NOMO-1 treated with dmso at 0.1 percent for 144 hours (cell line): ENCODE measurements at regions not wholly inside any gene's neighbourhood (a gene's known extent, or its start where the extent isn't known, plus 50 kb on each side); places are given as distances from the start of the nearest gene placed in this dataset.

Experiments used
- DNase-seq: peaks from one replicate; lab custom pipeline; 2025; ENCODE audit not compliant: unreplicated experiment; lab: John Stamatoyannopoulos, UW

DNA sequence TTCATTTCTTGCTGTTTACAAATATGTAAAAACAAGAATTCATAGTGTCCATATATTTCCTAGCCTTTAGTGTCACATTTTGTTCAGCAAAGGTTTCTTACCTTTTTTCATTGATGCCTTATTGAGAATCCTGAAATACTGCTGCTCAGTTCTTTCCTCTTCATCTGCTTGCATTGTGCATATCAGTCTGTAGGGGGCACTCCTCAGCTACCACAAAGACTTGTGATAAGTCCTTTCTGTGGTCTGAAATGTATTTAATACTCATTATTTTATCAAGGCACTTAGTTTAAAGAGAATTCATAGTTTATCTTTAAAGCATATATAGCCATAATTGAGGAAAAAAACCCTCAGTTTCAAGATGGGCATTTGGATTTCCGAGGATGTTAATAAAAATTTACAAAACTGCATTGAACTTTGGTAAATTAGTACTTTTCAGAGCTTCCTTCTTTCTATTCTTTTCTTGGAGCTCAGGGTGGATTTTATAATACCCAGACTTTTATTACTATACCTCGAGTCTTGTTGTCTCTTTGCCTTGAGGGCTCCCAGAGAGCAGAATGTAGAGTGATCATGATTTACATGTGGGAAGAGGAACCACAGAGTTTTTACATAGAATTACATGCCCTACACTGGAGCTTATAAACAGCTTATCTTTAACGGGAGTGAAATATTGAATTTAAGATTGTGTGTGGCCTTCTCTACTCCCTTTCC, 570.1 kb downstream of the PLCL1 start:
- DNase-seq: no peak

DNA sequence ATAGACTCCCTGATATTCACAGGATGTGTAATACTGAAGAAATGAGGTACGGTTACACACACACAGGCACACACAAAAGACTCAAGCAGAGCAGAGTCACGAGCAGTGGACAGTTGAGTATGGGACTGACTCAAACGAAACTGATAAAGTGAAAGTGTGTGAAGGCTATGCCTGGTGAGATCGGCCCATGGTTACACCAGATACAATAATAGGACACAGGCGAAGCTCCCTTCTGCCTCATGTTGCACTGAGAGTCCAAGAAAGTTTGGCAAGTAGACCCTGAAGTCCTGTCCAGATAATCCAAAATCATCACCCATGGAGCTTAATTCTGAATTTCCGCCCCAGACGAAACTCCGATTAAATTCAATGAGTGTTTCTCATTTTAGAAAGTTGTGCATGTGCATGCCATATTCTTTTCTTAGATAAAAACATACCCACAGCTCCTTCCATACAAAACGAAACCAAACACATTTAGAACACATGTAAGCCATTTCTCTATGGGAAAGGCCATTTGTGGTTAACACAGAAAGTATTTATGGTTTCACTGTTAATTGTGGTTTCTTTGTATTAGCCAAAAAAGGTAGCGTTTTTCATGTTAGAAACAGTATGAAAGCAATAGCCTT, 567.6 kb downstream of the PLCL1 start:
- peak; percentile 40 for DNase-seq

DNA sequence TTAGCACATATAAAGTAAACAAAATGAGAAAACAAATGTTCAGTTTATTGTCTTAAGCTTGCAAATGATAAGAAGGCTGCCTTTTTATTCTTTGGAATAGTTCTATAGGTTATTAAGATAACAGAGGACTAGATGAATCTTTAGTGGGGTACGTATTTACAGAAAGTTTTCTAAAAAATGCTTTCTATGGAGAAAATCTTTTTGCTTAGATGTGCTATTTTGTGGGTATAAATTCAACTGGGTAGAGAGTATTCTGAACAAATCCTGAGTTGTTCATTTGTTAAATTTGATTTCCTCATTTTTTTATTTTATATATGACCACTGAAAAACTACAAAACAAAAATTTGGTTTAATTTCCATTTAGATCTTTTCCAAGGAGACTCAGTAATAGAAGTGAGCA, 566.9 kb downstream of the PLCL1 start:
- DNase-seq: no peak

DNA sequence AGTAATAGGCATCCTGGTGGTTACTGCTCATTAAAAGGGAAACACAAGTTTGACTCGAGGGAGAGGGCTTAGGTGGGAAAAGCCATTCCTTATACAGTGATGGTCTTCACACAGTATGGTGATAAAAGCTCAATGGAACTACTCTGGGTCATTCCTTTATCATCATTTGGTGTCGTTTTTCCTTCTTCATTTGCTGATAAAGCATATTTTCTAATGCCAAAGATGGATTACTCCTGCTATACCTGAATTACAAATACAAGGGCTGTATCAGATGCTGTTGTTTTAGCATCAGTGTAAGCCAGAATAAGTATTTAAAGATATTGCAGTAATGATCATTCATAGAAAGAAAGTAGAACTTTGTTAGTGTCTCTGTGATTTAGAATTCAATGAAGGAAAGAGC, 563.7 kb downstream of the PLCL1 start:
- DNase-seq: no peak

DNA sequence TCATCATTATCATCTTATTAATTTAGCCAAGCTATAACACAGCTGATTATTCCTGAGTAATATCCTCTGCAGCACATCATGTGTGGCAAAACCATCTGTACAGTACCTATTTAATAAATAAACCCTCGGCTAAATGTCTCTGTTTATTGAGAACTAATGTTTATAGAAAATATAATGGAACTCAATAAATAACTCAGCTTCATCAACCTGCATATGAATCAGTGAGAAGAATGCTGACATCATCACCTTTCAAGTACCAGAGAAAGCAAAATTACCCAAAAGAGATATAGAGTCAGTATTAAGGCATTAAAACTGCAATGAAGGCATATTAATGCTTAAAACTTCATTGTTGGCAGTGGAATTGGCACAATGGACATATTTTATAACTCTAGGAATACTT, 558.3 kb downstream of the PLCL1 start:
- no peak for DNase-seq

DNA sequence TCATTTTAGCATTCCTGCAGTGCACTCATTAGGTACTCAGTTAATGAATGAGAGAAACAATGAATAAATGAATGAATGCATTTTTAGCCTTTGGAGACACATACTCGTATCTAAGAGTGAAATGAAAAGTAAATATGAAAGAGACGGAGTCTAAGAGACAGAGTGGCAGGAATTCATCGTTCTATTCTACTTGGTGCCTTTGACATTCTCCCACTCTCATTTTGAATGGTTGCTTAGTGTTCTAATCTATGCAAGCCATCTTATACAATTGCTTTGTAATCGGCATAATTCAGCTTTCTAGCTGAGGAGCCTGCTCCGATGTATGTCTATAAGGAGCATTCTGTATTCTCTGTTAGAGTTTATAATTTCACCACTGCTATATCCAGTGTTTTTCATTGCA, 554.9 kb downstream of the PLCL1 start:
- no peak for DNase-seq

DNA sequence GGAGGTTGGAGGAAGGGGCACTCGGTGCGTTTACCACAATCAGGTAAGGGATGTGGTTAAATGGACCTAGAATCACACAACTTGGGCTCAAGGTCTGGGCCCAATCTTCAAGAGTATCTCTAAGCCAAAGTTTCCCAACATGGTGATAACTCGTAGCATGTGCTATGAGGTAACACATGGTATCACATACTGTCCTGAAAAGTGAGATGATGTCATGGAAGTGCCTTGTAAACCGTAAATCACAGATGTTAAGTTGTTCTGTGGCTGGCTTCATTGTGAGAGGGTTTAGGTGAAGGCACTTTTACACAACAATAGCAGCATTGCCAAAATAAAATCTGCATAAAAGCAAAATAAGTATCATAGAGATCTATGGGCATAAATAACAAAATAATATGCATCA, 551.8 kb downstream of the PLCL1 start:
- no peak for DNase-seq

DNA sequence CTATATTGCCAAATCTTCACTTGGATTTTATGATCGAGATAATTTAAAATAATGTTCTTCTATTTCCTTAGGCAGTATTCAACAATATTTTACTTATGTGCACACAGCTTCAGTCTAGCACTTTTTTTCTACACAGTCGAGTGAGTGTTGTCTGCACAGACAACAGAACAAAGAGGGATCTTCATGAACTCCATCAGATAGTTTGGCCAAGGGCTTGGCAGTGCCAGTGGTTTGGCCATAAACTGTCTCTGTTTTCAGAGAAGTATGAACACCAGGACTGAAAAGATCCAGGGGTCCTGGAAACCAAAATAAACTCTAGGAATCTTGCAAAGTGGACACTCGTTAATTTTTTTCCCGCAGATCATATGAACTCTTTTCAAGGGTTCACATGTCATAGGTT, 547.3 kb downstream of the PLCL1 start:
- DNase-seq: no peak

DNA sequence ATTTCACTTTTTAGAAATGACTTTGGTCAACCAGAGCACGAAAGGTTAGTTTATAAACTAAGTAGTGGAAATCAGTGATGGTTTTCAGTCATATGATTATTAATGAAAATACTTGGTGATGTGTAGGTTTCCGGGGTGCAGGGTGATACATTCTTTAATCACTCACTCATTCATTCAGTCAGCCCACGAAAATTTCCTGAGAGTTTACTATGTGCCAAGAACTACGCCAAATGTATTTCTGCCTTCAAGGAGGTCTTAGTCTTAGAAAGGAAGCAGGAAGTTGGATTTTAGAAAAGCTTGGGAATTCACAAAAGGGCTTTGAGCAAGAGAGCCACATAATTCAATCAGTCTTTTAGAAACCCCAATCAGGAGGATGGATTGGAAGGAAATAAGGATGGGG, 543.6 kb downstream of the PLCL1 start:
- DNase-seq: no peak

DNA sequence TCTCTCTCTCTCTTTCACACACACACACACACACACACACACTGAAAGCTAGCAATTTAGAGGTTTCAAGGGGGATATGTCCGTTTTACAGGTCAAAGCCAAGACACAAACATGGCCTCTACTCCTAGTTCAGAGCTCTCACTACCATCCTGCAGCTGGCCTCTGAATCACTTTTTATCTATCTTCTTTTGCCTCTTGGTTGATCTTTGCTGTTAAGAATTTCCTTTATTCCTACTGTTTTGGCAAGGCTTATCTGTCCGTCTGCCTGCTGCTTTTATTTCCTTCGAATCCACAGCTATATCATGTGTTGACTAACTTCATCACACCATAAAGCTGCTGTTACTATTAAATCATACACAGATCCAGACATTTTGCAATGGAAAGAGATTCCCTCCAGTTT, 543.0 kb downstream of the PLCL1 start:
- DNase-seq: no peak

DNA sequence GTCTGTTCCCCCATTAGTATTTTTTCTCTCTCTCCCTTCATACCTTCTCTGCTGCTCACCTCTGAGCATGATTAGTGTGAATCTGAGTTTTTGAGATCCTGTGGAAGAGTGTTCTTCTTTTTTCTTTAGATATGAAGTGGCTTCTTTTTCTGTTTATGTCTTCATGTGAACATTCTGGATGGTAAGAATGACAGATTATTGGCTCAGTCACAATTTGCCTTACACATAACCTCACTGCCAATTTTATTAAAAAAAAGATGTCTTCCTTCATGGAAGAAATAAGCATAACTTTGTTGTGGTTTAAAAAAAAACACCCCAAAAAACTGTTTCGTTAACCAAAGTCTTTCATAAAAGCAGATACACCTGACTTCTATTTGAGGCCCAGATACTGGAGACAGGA, 539.1 kb downstream of the PLCL1 start:
- no peak for DNase-seq

DNA sequence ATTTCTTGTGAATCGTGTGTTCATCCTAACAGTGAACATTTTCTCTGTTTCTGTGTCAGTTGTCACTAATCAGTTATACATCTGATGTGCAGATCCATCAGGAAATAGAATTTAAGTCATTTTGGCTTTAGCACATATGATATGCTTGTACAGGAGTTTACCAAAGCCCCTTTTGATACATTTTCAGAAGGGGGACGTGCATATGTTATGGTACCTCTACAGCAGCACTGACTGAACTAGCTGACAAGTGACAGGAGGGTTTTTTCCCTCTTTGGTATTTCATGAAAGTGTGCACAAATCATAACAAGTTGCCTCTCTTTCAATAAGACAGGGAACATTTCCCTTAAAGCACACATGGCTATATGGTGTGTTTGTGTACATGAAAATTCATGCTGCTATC, 536.5 kb downstream of the PLCL1 start:
- no peak for DNase-seq

DNA sequence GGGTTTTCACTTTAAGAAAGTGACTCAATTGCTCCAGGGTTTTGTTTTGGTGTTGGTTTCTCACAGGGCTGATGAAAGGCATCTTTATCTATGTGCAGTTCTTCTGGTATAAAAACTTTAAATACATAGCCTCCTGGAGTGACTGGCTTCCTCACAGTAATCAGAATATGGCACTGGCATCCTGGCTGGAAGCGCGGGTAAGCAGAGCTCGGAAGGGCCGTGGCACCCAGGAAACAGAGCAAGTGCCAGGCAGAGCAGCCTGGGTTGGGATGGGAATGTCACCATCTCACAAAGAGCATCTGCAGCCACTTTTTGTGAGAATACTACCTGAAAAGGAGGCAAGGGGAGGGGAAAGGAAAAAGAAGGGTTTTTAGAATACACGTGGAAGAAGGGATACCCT, 534.7 kb downstream of the PLCL1 start:
- DNase-seq: no peak

DNA sequence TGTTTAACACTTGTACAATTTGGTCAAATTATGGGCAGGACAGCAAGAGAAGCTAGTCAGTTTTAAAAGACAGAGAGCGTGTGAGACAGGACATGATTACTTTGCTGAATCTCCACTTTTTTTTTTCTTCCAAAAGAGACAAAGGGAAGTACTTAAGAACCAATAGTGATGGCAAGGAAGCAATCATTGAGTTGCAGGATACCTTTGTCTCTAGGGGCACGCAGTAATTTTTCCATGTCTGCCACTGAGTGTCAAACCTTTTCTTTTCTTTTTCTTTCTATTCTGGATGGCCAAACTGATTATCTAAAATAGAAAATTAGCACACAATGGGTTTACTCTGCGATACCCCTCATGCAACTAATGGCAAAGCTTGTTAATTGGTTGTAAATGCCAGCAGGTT, 533.0 kb downstream of the PLCL1 start:
- no peak for DNase-seq

DNA sequence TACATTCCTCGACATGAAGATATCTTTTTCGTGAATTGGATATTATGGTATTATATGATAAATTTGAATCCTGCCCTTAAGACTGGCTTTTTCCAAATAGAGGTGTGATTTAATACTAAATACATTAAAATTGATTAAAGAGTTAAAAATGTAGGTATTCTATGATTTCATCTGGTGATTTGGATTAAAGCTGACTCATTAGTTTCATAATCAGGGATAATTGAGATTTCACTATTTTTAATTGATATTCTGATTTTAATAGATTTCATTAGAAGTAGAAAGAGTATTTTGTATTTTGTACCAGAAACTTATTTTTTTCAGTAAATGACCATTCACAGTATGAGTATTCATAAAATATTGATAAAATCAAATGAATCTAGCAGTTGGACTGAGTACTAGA, 524.1 kb downstream of the PLCL1 start:
- DNase-seq: no peak

DNA sequence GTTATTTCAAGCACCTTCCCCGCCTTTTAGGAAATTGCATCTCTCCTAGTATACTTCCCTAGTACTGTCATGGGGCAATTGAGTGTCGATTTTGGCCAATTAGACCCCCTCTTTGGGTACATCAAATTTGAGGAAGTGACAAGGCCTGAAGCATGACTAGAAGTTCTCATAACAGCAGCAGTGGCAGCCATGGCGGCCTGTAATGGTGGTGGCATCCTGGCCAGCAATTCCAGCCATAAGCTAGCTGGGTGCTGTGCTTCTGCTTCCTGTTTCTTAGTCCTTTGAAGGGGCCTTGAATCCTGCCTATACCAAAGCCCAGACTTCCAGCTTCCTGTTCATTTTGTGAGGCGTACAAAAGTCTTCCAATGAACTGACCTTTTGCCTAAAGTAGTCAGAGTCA, 523.1 kb downstream of the PLCL1 start:
- DNase-seq: peak; percentile 46

DNA sequence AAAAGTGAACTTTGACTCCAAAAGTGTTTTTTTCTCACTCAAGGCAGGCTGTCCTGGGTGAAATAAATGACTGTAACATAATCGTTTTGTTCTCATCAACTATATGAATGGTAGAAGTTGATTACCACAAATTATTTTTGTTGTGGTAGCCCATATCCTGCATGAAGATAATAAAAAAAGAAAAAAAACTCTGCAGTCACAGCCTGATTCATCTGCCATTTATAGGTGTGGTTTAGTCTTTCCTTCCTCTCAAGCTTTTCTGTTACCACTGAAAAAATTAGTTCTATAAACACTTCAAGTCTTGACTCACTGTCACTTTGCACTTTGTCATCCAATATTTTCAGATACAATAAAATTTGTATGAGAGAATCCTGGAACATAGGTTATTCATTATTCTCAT, 522.0 kb downstream of the PLCL1 start:
- DNase-seq: peak; percentile 80

DNA sequence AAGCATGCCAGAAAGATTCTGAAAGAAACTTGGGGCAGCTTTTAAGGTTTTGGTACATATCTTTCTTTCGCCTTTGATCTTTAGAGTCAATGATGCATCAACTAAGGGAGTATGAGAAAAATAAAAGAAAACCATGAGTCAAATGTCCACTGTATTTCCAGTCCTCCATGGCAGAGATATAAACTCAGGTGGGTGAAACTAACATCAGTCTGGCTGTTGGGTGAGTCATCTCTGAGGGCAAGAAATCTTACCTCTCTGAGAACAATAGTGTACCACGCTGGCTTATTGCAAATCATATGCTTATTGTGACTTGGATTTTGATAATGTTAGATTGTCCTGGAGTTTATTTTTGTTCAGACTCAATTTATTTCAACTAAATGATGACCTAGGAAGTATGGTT, 521.0 kb downstream of the PLCL1 start:
- no peak for DNase-seq

DNA sequence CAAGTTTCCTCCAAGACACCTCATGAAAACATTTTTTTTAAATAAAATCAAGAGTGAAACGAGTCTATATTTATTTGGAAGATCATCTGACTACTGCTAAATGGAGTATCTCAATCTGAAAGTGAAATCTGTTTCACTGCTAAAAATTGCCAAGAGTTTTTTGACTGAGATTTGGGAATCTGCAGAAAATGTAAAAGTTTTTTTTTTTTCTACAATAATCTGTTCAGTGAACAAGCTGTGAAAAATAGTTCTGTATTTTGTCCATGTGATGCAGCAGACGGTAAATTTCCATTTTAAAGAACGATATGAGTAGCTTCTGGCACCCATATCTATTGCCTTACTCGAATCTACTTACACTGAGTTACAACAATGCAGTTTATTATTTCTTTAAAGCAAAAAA, 519.7 kb downstream of the PLCL1 start:
- no peak for DNase-seq

DNA sequence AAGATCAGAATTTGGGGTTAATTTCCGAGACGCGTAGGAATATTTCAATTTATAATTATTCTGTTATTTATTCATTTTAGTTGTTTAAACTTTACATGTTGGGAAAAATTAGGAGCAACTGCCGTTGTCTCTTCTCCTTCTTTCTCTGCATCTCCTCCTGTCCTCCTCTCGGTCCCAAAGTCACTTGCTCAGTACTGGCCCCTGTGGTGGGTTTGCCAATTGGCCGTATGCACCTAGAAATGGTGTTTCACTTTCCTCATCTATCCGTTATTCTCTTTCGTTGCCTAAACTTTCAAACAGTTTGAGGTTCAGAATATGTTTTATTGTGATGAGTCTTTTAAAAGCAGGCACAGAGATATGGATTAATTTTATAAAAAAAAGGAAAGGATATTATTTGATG, 517.9 kb downstream of the PLCL1 start:
- no peak for DNase-seq

DNA sequence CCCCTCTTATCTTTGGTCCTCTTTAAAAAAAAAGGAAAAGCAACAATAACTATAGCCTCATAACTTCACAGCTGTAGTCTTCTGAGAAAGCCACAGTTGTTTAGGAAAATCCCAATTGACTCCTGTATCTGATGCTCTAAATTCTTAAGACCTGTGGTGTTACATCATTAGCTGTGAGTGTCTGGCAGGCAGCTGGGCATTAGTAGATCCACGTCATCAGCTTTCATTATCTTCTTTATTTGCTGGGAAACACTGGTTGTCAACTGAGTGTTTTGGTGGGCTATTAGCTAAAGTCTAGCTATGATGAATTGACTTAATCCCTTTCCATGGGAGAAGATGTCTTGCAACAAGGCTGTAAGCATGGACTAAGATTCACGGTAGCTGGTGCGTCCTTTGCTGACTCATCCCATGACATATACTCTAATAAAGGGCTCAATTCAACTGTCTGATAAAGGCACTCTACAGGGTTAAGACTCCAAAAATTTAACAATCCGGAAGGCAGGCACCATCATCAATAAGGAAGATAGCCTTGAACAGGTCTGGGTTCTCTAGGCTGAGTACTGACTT, 517.2 kb downstream of the PLCL1 start:
- no peak for DNase-seq

DNA sequence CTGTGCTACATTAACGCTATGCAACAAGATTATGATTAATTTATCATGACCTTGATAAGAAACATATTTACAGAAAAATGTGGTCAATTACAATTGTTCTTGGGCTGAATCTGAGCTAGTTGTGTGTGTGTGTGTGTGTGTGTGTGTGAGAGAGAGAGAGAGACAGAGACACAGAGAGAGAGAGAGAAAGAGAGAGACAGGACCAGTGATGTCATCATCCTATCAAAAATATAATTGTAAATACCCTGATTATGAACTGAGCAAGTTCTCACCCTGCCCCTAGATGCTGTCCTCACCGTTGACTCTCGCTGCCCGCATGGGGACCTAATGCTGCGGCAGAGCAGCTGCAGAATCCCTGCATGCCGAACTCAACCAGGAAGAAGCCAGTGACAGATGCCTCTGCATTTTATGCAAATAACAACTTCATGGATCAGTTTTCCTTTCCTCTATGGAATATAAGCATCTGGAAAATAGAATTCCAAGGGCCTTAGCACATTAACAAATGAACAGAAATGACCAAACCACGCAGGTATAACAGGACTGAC, 512.5 kb downstream of the PLCL1 start:
- no peak for DNase-seq
